ENCODE measurements at regions not wholly inside any gene's neighbourhood (a gene's known extent, or its start where the extent isn't known, plus 50 kb on each side); places are given as distances from the start of the nearest gene placed in this dataset.

DNA sequence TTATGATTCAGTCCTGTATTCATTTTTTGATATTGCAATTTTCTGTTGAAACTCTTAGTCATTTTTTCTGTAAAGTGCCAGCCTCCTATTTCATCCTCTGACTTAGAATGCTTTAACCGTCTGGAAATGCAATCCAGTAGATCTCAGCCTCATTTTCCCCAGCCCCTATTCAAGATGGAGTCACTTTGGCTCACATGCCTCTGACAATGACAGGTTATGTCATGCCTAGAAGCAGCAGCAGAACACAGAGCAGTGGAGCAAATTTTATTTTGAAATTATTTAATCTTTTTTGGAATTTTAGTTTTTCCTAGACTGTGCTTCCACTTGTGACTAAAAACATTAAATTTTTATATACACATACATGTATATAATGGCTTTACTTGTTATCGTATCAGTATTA lies 1053.2 kb downstream of the TAF11L14 start:
- Histone ChIP-seq H3K9me1 (ENCODE audit: control insufficient read depth, insufficient read depth, low read length) (no peaks in the 10 kb centered on the region), H2AFZ (ENCODE audit: low read depth, low read length) (no peak overlapping the region), H4K20me1 (replicated peaks; ENCODE audit: control insufficient read depth, insufficient read depth, low read length) (no peaks in the 10 kb centered on the region), H3K36me3 (ENCODE audit: control insufficient read depth, insufficient read depth, low read length) (no peaks in the 10 kb centered on the region), H3K9ac (ENCODE audit: insufficient read depth in 1 of 2, low read depth in 2 of 2, low read length in 2 of 2) (no peak overlapping the region), H3K4me2 (ENCODE audit: insufficient read depth, low read length) (no peak overlapping the region), H3K79me2 (ENCODE audit: control insufficient read depth, insufficient read depth, low read length) (no peaks in the 10 kb centered on the region), H3K27me3 (ENCODE audit: control insufficient read depth in 2 of 2, insufficient read depth in 2 of 2, low read length in 2 of 2) (no peaks in the 10 kb centered on the region), H3K9me3 (replicated peaks; ENCODE audit: control insufficient read depth, insufficient read depth, low read depth, low read length) (no peaks in the 10 kb centered on the region; the same call in 1 of the 2 replicates), H3K27ac (ENCODE audit: extremely low read depth, low read depth, low read length) (no peak overlapping the region), H3K4me1 (replicated peaks in 1 of 2; ENCODE audit: control insufficient read depth in 2 of 2, insufficient read depth in 2 of 2, low read length in 2 of 2) (no peaks in the 10 kb centered on the region), H3K4me3 (no peak overlapping the region)
- BruUV-seq (replicated peaks): no TSS peak
- no peak for ATAC-seq
- no peak for FAIRE-seq
- no peak for DNase-seq (ENCODE audit: extremely low read depth in 1 of 4, low spot score in 3 of 4)
- ChIA-PET CTCF (ENCODE audit: low intra/inter-chr PET ratio) (no interaction called here), POLR2A (no interaction called here)
- in situ Hi-C loops (cut with MboI): loop anchor here (5.0 kb wide), 1 partner anchor 1525 kb away; no protein-coding TSS in a partner anchor
- intact Hi-C loops (cut with micrococcal nuclease): no loop called here
- 3% methylated on average over 2 of the region's 2 CpGs for WGBS (ENCODE audit: insufficient coverage, low coverage, missing lambda C conversion rate)
- TF ChIP-seq, protein P1, sequence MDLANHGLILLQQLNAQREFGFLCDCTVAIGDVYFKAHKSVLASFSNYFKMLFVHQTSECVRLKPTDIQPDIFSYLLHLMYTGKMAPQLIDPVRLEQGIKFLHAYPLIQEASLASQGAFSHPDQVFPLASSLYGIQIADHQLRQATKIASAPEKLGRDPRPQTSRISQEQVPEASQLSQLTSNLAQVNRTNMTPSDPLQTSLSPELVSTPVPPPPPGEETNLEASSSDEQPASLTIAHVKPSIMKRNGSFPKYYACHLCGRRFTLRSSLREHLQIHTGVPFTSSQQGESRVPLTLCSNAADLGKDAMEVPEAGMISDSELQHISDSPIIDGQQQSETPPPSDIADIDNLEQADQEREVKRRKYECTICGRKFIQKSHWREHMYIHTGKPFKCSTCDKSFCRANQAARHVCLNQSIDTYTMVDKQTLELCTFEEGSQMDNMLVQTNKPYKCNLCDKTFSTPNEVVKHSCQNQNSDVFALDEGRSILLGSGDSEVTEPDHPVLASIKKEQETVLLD (IDR thresholded peaks at IDR 0.05): no peak
- TF ChIP-seq, protein P2, sequence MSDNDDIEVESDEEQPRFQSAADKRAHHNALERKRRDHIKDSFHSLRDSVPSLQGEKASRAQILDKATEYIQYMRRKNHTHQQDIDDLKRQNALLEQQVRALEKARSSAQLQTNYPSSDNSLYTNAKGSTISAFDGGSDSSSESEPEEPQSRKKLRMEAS (CRISPR knock-in tag; IDR thresholded peaks at IDR 0.05): no peak
- TF ChIP-seq MTA1 (IDR thresholded peaks at IDR 0.05; ENCODE audit: borderline replicate concordance) (no peak), ZNF311 (CRISPR knock-in tag; IDR thresholded peaks at IDR 0.05) (0 out of 2 replicates have a peak, but pooled peaks have one; percentile 45), PTTG1 (tag; IDR thresholded peaks at IDR 0.05; ENCODE audit: low read depth) (0 out of 2 replicates have a peak, but pooled peaks have one; percentile 41), ETV1 (tag; conservative IDR thresholded peaks at IDR 0.05; ENCODE audit: low read depth) (peak; percentile 37; the same call in 1 of the 2 replicates), DDX20 (tag; IDR thresholded peaks at IDR 0.05; ENCODE audit: low read depth) (0 out of 2 replicates have a peak, but pooled peaks have one; percentile 17), NR2C1 (IDR thresholded peaks at IDR 0.05) (no peak), NR2C1 (tag; IDR thresholded peaks at IDR 0.05) (peak; percentile 68), KDM1A (IDR thresholded peaks at IDR 0.05) (no peak), ZBTB17 (CRISPR knock-in tag; IDR thresholded peaks at IDR 0.05) (no peak), PTRF (tag; IDR thresholded peaks at IDR 0.05) (peak; percentile 55; the same call in 1 of the 2 replicates), DMBX1 (CRISPR knock-in tag; IDR thresholded peaks at IDR 0.05; ENCODE audit: borderline replicate concordance) (peak; percentile 88; the same call in 1 of the 2 replicates), GTF2F1 (IDR thresholded peaks at IDR 0.05; ENCODE audit: low read depth, low read length) (no peak), SIN3B (IDR thresholded peaks at IDR 0.05; ENCODE audit: low read depth) (no peak), NFIX (CRISPR knock-in tag; IDR thresholded peaks at IDR 0.05; ENCODE audit: low read depth) (no peak), SIX5 (IDR thresholded peaks at IDR 0.05; ENCODE audit: borderline replicate concordance in 1 of 2, insufficient read depth in 1 of 2, low read depth in 1 of 2, low read length in 2 of 2) (no peak), ZNF384 (IDR thresholded peaks at IDR 0.05; ENCODE audit: low read depth, low read length) (no peak)
- TF ChIP-seq, protein P3, sequence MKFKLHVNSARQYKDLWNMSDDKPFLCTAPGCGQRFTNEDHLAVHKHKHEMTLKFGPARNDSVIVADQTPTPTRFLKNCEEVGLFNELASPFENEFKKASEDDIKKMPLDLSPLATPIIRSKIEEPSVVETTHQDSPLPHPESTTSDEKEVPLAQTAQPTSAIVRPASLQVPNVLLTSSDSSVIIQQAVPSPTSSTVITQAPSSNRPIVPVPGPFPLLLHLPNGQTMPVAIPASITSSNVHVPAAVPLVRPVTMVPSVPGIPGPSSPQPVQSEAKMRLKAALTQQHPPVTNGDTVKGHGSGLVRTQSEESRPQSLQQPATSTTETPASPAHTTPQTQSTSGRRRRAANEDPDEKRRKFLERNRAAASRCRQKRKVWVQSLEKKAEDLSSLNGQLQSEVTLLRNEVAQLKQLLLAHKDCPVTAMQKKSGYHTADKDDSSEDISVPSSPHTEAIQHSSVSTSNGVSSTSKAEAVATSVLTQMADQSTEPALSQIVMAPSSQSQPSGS (CRISPR knock-in tag; IDR thresholded peaks at IDR 0.05): no peak
- TF ChIP-seq, protein P4, sequence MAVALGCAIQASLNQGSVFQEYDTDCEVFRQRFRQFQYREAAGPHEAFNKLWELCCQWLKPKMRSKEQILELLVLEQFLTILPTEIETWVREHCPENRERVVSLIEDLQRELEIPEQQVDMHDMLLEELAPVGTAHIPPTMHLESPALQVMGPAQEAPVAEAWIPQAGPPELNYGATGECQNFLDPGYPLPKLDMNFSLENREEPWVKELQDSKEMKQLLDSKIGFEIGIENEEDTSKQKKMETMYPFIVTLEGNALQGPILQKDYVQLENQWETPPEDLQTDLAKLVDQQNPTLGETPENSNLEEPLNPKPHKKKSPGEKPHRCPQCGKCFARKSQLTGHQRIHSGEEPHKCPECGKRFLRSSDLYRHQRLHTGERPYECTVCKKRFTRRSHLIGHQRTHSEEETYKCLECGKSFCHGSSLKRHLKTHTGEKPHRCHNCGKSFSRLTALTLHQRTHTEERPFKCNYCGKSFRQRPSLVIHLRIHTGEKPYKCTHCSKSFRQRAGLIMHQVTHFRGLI (CRISPR knock-in tag; IDR thresholded peaks at IDR 0.05): no peak
